SKM-1 (cell line): ENCODE measurements at regions not wholly inside any gene's neighbourhood (a gene's known extent, or its start where the extent isn't known, plus 50 kb on each side); places are given as distances from the start of the nearest gene placed in this dataset.
"Not testable (repeated sequence)": the region's sequence is repeated elsewhere in the genome, so short reads cannot be mapped to it uniquely, and the experiment has no call there.

ENCODE experiments used
- DNase-seq: peaks from one replicate; lab custom pipeline; 2025; ENCODE audit not compliant: unreplicated experiment; lab: John Stamatoyannopoulos, UW

GRCh38 chr5:61215996-61216395 lies 53.7 kb upstream of the SMIM15 start:
- DNase-seq = no peak

- DNase-seq = no peak
These were observed 54.5 kb upstream of the SMIM15 start for GRCh38 chr5:61216741-61217140.

DNA sequence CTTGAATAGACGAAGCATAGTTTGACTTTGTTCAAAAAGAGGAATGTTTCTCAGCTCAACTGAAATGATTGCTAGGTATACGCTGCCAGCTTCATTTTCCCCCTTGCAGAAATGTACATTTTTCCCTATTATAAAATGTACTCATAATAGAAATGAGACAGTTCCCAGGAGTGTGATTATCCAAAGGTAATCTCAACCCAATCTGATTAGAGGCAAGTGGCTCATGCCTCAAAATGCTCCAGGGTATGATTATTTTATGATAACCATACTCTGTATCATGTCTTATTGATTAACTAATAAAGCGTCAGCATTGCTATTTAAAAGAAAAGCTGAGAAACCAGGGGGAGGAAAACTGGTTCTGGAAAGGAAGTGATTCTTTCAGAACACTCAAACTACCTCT lies 54.9 kb upstream of the SMIM15 start:
- DNase-seq = no peak

DNA sequence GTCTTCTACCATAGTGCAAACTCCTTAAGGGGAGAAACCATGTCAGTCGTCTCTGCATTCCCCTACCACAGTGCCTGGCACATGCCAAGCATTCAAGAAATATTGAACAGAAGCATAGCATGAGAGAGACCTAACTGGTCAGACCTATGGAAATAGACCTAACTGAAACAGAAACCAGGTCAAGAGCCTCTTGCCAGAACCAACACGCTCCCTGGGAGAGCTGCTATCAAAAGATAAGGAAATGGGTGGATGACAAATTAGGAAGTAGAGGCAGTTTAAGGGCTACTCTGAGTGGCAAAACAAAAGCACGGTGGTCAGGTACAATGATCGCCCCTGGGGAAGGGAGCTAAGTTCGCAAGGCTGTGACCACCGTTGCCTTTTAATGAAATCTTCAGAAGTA lies 66.0 kb upstream of the SMIM15 start:
- no peak for DNase-seq

- DNase-seq = no peak
These were observed 66.5 kb upstream of the SMIM15 start for GRCh38 chr5:61228691-61229280.

- no peak for DNase-seq
These were observed 67.1 kb upstream of the SMIM15 start for GRCh38 chr5:61229416-61229815.

DNA sequence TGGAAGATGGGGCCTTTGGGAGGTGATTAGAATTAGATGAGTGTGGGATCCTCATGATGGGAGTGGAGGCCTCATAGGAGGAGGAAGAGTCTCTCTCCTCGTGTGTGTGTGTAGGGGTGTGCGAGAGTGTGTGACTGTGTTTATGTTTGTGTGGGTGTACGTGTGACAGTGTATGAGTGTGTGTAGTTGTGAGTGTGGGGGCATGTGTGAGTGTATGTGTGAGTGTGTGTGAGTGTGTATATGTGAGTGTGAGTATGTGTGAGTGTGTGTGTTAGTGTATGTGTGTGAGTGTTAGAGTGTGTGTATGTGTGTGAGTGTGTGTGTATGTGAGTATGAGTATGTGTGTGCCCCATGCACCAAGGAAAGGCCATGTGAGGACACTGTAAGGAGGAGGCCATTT lies 68.2 kb upstream of the SMIM15 start:
- no peak for DNase-seq

- DNase-seq = no peak
These were observed 69.5 kb upstream of the SMIM15 start for GRCh38 chr5:61231813-61232212.

DNA sequence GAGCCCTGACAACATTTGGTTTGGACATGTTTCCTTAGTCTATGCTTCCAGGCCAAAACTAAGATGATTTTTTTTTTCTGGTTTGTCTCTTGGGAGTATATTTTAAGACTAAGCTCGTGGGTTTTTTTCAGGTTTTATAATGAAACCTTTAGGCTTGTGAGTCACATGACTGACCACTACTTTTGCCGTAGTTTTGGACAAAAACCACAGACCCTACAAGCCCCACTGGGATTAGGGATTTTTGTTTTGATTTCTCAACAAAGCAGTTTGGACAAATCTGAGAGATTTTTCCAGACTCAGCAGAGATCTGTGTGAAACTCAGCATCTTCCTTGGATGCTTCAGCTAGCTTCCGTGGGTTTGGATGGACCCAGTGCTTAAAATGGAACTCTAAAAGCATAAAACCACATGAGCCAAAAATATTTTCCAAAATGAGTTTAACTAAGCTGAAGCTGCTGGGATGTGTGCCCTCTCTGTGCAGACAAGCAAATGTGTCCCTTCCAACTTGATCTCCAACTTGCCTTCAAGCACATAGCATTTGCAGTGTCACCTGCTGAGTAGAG lies 70.3 kb upstream of the SMIM15 start:
- DNase-seq = no peak

DNA sequence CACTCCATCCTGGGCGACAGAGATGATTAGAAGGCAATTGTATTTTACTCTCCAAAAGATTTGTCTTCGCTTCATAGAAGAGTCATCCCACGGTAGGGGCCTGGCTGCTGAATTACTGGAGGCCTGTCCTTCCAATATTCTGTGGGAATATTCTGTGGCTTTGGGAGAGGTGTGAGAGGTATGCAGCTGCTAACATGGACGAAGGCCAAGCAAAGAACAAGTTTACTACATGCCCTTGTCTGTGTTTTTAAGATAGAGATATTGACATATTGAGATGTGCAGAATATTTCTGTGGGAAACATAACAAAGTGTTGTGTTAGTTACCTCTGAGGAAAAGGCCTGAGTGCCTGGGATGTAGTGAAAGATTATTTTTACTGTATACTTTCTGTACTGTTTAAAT lies 71.8 kb upstream of the SMIM15 start:
- DNase-seq = no peak

- not testable (repeated sequence) for DNase-seq
These were observed 74.4 kb upstream of the SMIM15 start for GRCh38 chr5:61236715-61237114.

GRCh38 chr5:61245486-61245885 lies 83.2 kb upstream of the SMIM15 start:
- no peak for DNase-seq

DNA sequence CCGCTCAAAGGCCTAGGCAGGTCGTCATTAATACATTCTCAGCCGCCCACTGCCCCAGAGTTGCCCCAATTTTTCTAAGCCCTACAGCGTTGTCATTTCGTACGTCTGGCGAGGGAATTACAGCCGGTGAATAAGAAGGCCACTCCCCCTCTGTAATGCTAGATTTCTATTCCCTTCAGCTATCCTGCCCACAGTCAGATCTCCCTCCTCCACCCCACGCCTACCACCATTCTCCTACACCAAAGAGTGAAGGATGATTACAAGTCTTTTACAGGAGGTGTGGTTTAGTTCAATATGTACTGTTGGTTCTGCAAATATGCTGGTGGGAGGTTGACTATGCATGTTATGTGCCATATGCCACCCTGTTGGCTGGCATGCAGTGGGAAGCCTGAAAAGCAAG lies 83.7 kb upstream of the SMIM15 start:
- DNase-seq = no peak

DNA sequence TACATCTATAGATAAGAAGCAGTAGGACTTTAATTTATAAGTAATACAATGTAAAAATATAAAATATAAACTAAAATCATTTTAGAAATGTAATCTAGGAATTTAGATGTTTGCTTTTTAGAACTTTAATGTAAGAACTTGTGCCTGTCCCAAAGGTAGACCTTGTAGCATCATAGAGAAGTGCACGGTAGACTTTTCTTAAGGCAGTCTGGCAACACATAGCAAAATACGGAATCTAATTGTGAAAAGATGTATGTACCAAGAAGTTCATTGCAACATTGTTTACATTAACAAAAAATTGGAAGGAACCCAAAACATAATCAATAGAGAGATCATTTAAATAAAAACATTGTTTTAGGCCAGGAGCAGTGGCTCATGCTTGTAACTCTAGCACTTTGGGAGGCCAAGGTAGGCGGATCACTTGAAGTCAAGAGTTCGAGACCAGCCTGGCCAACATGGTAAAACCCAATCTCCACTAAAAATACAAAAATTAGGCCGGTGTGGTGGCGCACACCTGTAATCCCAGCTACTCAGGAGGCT lies 84.6 kb upstream of the SMIM15 start:
- no peak for DNase-seq

GRCh38 chr5:61251874-61252642 lies 80.0 kb upstream of the ZSWIM6 start:
- no peak for DNase-seq

DNA sequence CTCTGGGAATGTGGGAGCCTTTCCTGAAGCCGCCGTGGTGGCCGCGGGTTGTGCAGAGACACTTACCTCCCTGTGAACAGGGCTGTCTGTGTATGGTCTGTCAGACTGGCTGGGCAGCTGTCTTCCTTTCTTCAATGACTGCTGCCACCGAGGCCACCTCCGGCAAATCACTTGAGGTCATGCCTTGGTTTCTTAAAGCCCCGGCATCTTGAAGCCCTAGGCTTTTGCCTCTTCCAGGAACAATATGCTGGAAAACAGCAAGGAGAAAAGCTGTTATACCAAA lies 79.5 kb upstream of the ZSWIM6 start:
- DNase-seq = no peak

- no peak for DNase-seq
These were observed 78.5 kb upstream of the ZSWIM6 start for GRCh38 chr5:61253547-61253946.

- no peak for DNase-seq
These were observed 77.0 kb upstream of the ZSWIM6 start for GRCh38 chr5:61254969-61255555.

- DNase-seq = no peak
These were observed 75.6 kb upstream of the ZSWIM6 start for GRCh38 chr5:61256474-61256873.

DNA sequence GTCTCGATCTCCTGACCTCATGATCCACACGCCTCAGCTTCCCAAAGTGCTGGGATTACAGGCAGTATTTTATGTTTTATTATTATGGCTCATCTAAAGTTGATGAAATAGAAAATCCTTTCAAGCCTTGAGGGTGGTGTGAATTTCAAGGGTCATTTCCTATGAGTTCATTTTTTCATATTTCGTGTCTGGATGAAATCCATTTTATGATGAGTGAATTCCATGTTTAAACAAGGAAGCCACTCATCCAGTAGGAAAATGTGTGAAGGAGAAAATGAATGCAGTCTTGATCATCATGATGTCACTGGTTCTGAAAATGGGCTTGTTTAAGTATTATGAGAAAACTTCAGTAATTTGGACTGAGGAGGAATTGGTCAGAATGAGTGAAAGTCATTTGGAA lies 74.6 kb upstream of the ZSWIM6 start:
- DNase-seq = no peak

- DNase-seq = no peak
These were observed 70.9 kb upstream of the ZSWIM6 start for GRCh38 chr5:61261136-61261535.

DNA sequence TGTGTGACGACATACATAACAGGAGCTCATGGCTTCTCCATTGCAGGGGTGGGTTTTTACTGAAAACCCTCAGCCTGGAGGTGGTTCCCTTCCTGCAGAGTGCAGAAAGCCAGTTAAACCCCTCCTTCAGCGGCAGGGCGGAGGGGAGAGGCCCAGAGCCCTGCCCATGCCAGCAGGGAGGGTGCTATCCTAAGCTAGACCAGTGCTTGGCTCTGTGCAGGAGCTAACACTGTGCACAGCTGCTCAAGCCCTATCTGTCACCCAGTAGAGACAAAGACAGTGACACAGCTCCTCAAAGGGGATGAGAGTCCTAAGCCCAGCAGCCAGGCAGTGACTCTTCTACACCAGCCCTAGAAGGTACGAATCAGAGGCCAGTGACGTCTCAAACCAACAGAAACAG lies 70.0 kb upstream of the ZSWIM6 start:
- DNase-seq = no peak
